ENCODE measurements at regions not wholly inside any gene's neighbourhood (a gene's known extent, or its start where the extent isn't known, plus 50 kb on each side); places are given as distances from the start of the nearest gene placed in this dataset.

- TF ChIP-seq MAX (IDR thresholded peaks at IDR 0.05): no peak
- no peak for TF ChIP-seq USF1 (IDR thresholded peaks at IDR 0.05)
- TF ChIP-seq REST (IDR thresholded peaks at IDR 0.05; ENCODE audit: low read depth): no peak
- TF ChIP-seq CEBPB (IDR thresholded peaks at IDR 0.05): no peak
- TF ChIP-seq TAF1 (IDR thresholded peaks at IDR 0.05; ENCODE audit: low read depth): no peak
- TF ChIP-seq EP300 (IDR thresholded peaks at IDR 0.05; ENCODE audit: borderline replicate concordance): no peak
- no peak for TF ChIP-seq YY1 (IDR thresholded peaks at IDR 0.05; ENCODE audit: low read depth)
- no peak for TF ChIP-seq FOXM1 (IDR thresholded peaks at IDR 0.05; ENCODE audit: borderline replicate concordance, low read depth)
- TF ChIP-seq RAD21 (IDR thresholded peaks at IDR 0.05; ENCODE audit: low read depth): no peak
These were observed 260.1 kb downstream of the GLI2 start for GRCh38 chr2:120995656-120996190.
